GM19239 (cell line): ENCODE measurements at regions not wholly inside any gene's neighbourhood (a gene's known extent, or its start where the extent isn't known, plus 50 kb on each side); places are given as distances from the start of the nearest gene placed in this dataset.

Experiments
- DNase-seq: peaks from one replicate; pipeline ENCODE4 v3.0.0; 2011; ENCODE audit warnings: low spot score; ENCODE audit not compliant: insufficient read length
- FAIRE-seq: peaks from 2 replicates; lab custom pipeline; 2011; peaks lifted over from hg19 to GRCh38; lab: Jason Lieb, UNC

- DNase-seq (no peak), FAIRE-seq (peak; percentile 64)
Observed at GRCh38 chr1:9179463-9180110, 50.7 kb upstream of the GPR157 start.

DNA sequence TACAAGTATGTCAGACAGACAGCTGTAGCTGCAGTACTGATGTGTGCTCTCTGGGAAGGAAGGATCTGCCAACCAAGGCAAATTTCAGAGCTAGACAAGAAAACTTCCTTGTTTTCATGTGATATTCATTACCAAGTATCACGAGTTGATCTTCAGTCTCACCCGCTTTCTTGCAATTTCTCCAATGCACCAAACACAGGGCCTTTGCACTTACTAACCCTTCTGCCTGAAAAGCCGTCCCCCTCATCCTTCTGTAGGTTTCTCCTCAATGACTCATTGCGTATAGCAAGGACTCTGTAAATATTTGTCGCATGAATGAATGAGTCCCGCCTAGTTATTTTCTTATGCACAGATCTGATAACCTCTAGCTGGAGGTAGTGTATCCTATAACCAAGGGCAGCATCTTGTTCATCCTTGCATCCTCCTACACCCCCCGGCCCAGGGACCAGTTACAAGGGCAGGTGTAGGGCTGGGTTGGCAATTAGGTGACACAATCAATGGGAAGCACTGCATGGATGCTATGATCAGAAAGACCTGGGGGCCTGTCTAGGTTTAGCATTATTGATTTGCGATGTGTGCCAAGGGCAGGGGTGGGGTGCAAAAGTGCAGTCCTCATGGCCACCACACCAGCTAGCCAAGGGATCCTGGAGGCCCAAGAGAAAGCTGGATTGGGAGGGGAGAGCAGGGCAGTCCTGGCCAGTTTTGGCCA, 51.4 kb upstream of the GPR157 start:
- FAIRE-seq (peak; percentile 51), DNase-seq (no peak)

DNA sequence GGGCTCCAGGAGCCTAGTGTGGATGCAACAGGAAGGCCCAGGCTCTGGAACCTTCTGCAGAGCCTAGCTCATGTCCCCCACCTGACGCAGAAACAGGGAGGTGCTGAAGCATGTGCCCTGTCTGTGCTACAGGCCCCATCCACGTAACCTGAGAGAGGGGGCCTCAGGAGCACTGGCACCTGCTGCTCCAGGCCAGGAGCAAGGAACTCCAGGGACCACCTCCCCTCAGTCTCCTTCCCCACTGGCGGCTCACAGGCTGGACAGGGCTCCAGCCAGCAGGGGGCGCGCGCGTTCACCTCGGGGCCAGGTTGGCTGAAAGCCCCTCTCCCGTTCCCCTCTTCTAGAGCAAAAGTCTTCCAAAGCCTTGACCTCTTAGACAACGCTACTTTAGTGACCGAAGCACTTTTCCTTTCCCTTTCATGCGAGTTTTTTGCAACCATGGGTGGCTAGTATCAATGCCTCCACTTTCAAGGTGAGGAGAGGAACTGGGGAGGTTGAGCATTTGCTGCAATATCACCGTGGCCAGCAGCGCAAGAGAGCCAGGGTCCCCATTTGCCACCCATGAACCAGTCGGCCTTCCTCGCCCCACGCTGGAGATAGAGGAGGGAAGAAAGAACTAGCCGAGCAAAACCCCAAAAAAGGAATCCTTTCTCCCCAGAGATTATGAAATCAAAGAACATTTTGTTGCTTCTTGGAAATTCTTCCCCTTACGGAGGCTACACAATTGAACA, 52.4 kb upstream of the GPR157 start:
- peak; percentile 91 for FAIRE-seq

DNA sequence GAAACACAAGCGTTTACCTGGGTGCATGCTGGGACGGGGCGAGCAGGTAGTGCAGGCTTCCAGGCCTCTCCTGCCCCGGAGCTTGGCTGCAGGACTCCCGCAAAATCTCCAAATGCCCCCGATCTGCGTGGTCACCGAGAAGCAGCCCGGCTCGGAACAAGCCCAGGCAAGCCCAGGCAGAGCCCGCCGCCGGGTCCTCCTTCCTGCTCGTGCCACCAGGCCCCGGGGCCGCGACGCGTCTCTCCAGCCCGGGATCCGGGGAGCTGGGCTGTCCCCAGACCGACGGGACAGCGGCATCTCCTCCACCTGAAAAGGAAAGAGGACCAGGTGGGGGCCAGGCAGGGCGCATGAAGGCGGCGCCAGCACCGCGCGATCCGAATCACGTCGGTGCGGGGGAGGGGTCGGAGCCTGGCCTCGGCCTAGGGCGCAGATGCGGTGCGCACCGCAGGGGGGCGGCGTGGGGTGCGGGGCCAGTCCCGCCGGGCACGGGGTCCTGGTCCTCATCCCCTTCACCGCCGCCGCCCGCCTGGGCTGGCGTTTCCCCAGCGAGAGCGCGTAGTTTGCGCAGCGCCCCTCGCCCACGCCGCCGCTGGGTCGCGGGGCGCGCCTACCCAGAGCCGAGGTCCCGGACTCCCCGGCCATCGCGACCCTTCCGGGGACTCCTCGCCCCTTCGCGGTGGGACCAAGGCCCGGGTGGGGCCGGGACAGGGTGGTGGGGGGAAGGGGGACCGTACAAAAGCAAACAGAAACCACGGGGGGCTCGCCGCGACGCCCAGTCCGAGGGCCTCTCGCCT, 52.4 kb upstream of the H6PD start:
- FAIRE-seq, result peak; percentile 79
- DNase-seq, result peak; percentile 39

More for the DNA sequence above, 52.4 kb upstream of the GPR157 start:
- DNase-seq, result peak; percentile 82

GRCh38 chr1:9182784-9183257, 51.8 kb upstream of the H6PD start:
- DNase-seq, result no peak
- no peak for FAIRE-seq

GRCh38 chr1:9183441-9183840, 51.1 kb upstream of the H6PD start:
- DNase-seq, result no peak
- no peak for FAIRE-seq

DNA sequence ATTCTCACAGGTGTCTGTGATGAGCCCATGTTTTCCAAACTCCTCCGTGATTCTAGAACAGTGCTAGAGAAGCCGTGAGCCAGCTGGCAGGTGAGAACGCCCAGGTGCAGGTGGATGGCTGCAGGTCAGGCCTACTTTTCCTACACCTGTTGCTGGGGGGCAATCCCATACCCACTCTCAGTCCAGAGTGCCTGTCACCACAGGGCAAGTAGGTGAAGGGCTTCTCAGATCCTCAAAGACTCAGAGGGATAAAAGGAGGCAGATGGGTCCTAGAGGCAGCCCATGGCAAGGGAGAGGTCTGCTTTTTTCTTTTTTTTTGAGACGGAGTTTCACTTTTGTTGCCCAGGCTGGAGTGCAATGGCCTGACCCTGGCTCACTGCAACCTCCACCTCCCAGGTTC, 50.7 kb upstream of the H6PD start:
- DNase-seq (no peak), FAIRE-seq (no peak)

- no peak for FAIRE-seq
- no peak for DNase-seq
Observed at GRCh38 chr1:9184749-9185148, 49.8 kb upstream of the H6PD start.
